ENCODE measurements at regions not wholly inside any gene's neighbourhood (a gene's known extent, or its start where the extent isn't known, plus 50 kb on each side); places are given as distances from the start of the nearest gene placed in this dataset.

DNA sequence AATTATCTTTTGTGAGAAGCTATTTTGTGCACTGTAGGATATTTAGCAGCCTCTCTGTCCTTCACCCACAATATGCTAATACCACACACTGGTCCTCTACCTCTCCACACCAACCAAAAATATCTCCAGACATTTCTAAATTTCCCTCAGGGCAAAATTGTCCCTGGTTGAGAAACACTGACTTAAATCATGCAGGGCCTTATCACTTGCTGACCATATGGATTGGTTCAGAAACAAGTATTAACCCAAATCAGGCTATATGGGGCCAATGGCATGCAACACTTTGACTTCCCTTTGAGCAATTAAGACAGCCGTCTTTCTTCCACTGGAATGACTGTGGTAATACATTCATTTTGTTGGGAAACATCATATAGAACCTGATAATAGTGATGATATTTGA is 251.1 kb downstream of the CNTN3 start:
- ATAC-seq (no peak), FAIRE-seq (no peak), DNase-seq (ENCODE audit: low read depth, low spot score) (no peak)
- in situ Hi-C loops (cut with MboI) (no loop called here), intact Hi-C loops (cut with micrococcal nuclease; ENCODE audit: unreplicated experiment) (no loop called here)
- Histone ChIP-seq H3K9me3 (replicated peaks; ENCODE audit: control insufficient read depth, insufficient read depth, low read length) (no peaks in the 10 kb centered on the region), H3K79me2 (ENCODE audit: control insufficient read depth, insufficient read depth, low read length) (no peaks in the 10 kb centered on the region), H3K4me2 (ENCODE audit: control insufficient read depth, insufficient read depth) (no peak overlapping the region), H3K36me3 (ENCODE audit: control insufficient read depth in 2 of 2, insufficient read depth in 2 of 2, low read length in 1 of 2) (no peaks in the 10 kb centered on the region), H3K4me3 (no peak overlapping the region), H3K27me3 (replicated peaks in 1 of 2; ENCODE audit: control insufficient read depth in 2 of 2, insufficient read depth in 2 of 2, low read length in 1 of 2) (no peaks in the 10 kb centered on the region), H3K27ac (ENCODE audit: control insufficient read depth, insufficient read depth) (no peak overlapping the region), H2AFZ (ENCODE audit: control insufficient read depth, low read depth, low read length) (no peak overlapping the region), H3K9ac (ENCODE audit: control insufficient read depth, insufficient read depth, low read length) (no peak overlapping the region), H3K4me1 (ENCODE audit: control insufficient read depth, insufficient read depth, low read length) (no peaks in the 10 kb centered on the region), H4K20me1 (ENCODE audit: control insufficient read depth, insufficient read depth) (no peaks in the 10 kb centered on the region)
- SMC1A ChIA-PET (ENCODE audit: uncharacterized antibody, unreplicated experiment), result no interaction called here
- POLR2A ChIA-PET, result no interaction called here
- no peak for TF ChIP-seq NFYA (IDR thresholded peaks at IDR 0.05; ENCODE audit: borderline replicate concordance, low read depth, low read length)
- TF ChIP-seq CEBPB (IDR thresholded peaks at IDR 0.05; ENCODE audit: borderline replicate concordance in 1 of 2, low read depth in 2 of 2, low read length in 2 of 2), result no peak
- no peak for TF ChIP-seq CHD1 (IDR thresholded peaks at IDR 0.05; ENCODE audit: low read depth, low read length)
- TF ChIP-seq NFYB (IDR thresholded peaks at IDR 0.05; ENCODE audit: insufficient read depth, low read depth, low read length), result no peak
- TF ChIP-seq, protein P1, sequence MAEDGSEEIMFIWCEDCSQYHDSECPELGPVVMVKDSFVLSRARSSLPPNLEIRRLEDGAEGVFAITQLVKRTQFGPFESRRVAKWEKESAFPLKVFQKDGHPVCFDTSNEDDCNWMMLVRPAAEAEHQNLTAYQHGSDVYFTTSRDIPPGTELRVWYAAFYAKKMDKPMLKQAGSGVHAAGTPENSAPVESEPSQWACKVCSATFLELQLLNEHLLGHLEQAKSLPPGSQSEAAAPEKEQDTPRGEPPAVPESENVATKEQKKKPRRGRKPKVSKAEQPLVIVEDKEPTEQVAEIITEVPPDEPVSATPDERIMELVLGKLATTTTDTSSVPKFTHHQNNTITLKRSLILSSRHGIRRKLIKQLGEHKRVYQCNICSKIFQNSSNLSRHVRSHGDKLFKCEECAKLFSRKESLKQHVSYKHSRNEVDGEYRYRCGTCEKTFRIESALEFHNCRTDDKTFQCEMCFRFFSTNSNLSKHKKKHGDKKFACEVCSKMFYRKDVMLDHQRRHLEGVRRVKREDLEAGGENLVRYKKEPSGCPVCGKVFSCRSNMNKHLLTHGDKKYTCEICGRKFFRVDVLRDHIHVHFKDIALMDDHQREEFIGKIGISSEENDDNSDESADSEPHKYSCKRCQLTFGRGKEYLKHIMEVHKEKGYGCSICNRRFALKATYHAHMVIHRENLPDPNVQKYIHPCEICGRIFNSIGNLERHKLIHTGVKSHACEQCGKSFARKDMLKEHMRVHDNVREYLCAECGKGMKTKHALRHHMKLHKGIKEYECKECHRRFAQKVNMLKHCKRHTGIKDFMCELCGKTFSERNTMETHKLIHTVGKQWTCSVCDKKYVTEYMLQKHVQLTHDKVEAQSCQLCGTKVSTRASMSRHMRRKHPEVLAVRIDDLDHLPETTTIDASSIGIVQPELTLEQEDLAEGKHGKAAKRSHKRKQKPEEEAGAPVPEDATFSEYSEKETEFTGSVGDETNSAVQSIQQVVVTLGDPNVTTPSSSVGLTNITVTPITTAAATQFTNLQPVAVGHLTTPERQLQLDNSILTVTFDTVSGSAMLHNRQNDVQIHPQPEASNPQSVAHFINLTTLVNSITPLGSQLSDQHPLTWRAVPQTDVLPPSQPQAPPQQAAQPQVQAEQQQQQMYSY (CRISPR knock-in tag; IDR thresholded peaks at IDR 0.05), result no peak
- TF ChIP-seq HDAC6 (IDR thresholded peaks at IDR 0.05; ENCODE audit: unreplicated experiment), result no peak
- TF ChIP-seq ATF7 (IDR thresholded peaks at IDR 0.05; ENCODE audit: low read depth), result no peak
- TF ChIP-seq, protein P2, sequence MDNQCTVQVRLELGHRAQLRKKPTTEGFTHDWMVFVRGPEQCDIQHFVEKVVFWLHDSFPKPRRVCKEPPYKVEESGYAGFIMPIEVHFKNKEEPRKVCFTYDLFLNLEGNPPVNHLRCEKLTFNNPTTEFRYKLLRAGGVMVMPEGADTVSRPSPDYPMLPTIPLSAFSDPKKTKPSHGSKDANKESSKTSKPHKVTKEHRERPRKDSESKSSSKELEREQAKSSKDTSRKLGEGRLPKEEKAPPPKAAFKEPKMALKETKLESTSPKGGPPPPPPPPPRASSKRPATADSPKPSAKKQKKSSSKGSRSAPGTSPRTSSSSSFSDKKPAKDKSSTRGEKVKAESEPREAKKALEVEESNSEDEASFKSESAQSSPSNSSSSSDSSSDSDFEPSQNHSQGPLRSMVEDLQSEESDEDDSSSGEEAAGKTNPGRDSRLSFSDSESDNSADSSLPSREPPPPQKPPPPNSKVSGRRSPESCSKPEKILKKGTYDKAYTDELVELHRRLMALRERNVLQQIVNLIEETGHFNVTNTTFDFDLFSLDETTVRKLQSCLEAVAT (IDR thresholded peaks at IDR 0.05), result no peak
- TF ChIP-seq, protein P3, sequence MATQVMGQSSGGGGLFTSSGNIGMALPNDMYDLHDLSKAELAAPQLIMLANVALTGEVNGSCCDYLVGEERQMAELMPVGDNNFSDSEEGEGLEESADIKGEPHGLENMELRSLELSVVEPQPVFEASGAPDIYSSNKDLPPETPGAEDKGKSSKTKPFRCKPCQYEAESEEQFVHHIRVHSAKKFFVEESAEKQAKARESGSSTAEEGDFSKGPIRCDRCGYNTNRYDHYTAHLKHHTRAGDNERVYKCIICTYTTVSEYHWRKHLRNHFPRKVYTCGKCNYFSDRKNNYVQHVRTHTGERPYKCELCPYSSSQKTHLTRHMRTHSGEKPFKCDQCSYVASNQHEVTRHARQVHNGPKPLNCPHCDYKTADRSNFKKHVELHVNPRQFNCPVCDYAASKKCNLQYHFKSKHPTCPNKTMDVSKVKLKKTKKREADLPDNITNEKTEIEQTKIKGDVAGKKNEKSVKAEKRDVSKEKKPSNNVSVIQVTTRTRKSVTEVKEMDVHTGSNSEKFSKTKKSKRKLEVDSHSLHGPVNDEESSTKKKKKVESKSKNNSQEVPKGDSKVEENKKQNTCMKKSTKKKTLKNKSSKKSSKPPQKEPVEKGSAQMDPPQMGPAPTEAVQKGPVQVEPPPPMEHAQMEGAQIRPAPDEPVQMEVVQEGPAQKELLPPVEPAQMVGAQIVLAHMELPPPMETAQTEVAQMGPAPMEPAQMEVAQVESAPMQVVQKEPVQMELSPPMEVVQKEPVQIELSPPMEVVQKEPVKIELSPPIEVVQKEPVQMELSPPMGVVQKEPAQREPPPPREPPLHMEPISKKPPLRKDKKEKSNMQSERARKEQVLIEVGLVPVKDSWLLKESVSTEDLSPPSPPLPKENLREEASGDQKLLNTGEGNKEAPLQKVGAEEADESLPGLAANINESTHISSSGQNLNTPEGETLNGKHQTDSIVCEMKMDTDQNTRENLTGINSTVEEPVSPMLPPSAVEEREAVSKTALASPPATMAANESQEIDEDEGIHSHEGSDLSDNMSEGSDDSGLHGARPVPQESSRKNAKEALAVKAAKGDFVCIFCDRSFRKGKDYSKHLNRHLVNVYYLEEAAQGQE (IDR thresholded peaks at IDR 0.05; ENCODE audit: low read depth, low read length), result no peak
- no peak for TF ChIP-seq SMAD1 (IDR thresholded peaks at IDR 0.05; ENCODE audit: low read depth, partially characterized antibody)
- TF ChIP-seq EED (IDR thresholded peaks at IDR 0.05; ENCODE audit: low read depth), result no peak
- TF ChIP-seq ZNF274 (IDR thresholded peaks at IDR 0.05; ENCODE audit: insufficient read depth, insufficient read length), result no peak
- no peak for TF ChIP-seq TBL1XR1 (IDR thresholded peaks at IDR 0.05; ENCODE audit: low read depth, low read length)
- TF ChIP-seq KLF5 (IDR thresholded peaks at IDR 0.05; ENCODE audit: partially characterized antibody), result no peak
- no TSS peak for BruUV-seq (replicated peaks)
- RAD21 ChIA-PET (ENCODE audit: unreplicated experiment), result no interaction called here
- 6% methylated on average over 1 of the region's 1 CpG for WGBS (ENCODE audit: insufficient coverage, insufficient replicate concordance, low lambda C conversion rate, missing lambda C conversion rate)
- CTCF ChIA-PET, result no interaction called here

Measured in GM12878 (cell line).